ENCODE measurements at regions not wholly inside any gene's neighbourhood (a gene's known extent, or its start where the extent isn't known, plus 50 kb on each side); places are given as distances from the start of the nearest gene placed in this dataset.

- no peak for TF ChIP-seq CTCF (IDR thresholded peaks at IDR 0.05; ENCODE audit: low read depth, low read length)
Measured at GRCh38 chr3:146685050-146685814, 80.1 kb upstream of the PLSCR5 start.

GRCh38 chr3:146682171-146682570 is 77.0 kb upstream of the PLSCR5 start:
- no peak for TF ChIP-seq CTCF (IDR thresholded peaks at IDR 0.05; ENCODE audit: low read depth, low read length)
- Histone ChIP-seq H3K9me3 (ENCODE audit: severe bottlenecking) (no peaks in the 10 kb centered on the region), H3K27ac (no peak overlapping the region), H3K4me3 (ENCODE audit: low read depth, low read length) (no peak overlapping the region), H3K27me3 (ENCODE audit: insufficient read depth, low read depth, severe bottlenecking) (no peaks in the 10 kb centered on the region), H3K36me3 (no peaks in the 10 kb centered on the region)
- DNase-seq: no peak

More at GRCh38 chr3:146685050-146685814, 80.1 kb upstream of the PLSCR5 start:
- no peak overlapping the region for H3K4me3 ChIP-seq (ENCODE audit: low read depth, low read length)
- no peaks in the 10 kb centered on the region for H3K36me3 ChIP-seq
- H3K27me3 ChIP-seq (ENCODE audit: insufficient read depth, low read depth, severe bottlenecking): no peaks in the 10 kb centered on the region
- H3K27ac ChIP-seq: no peak overlapping the region
- no peaks in the 10 kb centered on the region for H3K9me3 ChIP-seq (ENCODE audit: severe bottlenecking)
- DNase-seq: no peak

GRCh38 chr3:146680617-146681016 is 75.5 kb upstream of the PLSCR5 start:
- no peak for DNase-seq
- no peak for TF ChIP-seq CTCF (IDR thresholded peaks at IDR 0.05; ENCODE audit: low read depth, low read length)
- Histone ChIP-seq H3K27ac (peak overlapping the region; percentile 4; the same call in 1 of the 2 replicates), H3K27me3 (ENCODE audit: insufficient read depth, low read depth, severe bottlenecking) (no peaks in the 10 kb centered on the region), H3K4me3 (ENCODE audit: low read depth, low read length) (no peak overlapping the region), H3K9me3 (ENCODE audit: severe bottlenecking) (no peaks in the 10 kb centered on the region), H3K36me3 (no peaks in the 10 kb centered on the region)

GRCh38 chr3:146679995-146680394 is 74.8 kb upstream of the PLSCR5 start:
- Histone ChIP-seq H3K27me3 (ENCODE audit: insufficient read depth, low read depth, severe bottlenecking) (no peaks in the 10 kb centered on the region), H3K9me3 (ENCODE audit: severe bottlenecking) (no peaks in the 10 kb centered on the region), H3K27ac (no peak overlapping the region), H3K36me3 (no peaks in the 10 kb centered on the region), H3K4me3 (ENCODE audit: low read depth, low read length) (no peak overlapping the region)
- no peak for TF ChIP-seq CTCF (IDR thresholded peaks at IDR 0.05; ENCODE audit: low read depth, low read length)
- no peak for DNase-seq

- TF ChIP-seq CTCF (IDR thresholded peaks at IDR 0.05; ENCODE audit: low read depth, low read length): no peak
Measured at GRCh38 chr3:146679191-146679590, 74.0 kb upstream of the PLSCR5 start.

GRCh38 chr3:146672941-146673340 is 67.8 kb upstream of the PLSCR5 start:
- no peak for DNase-seq
- Histone ChIP-seq H3K36me3 (no peaks in the 10 kb centered on the region), H3K9me3 (ENCODE audit: severe bottlenecking) (no peaks in the 10 kb centered on the region), H3K4me3 (ENCODE audit: low read depth, low read length) (no peak overlapping the region), H3K27me3 (ENCODE audit: insufficient read depth, low read depth, severe bottlenecking) (no peaks in the 10 kb centered on the region), H3K27ac (no peak overlapping the region)
- no peak for TF ChIP-seq CTCF (IDR thresholded peaks at IDR 0.05; ENCODE audit: low read depth, low read length)

More at GRCh38 chr3:146679191-146679590, 74.0 kb upstream of the PLSCR5 start:
- no peak overlapping the region for H3K27ac ChIP-seq
- no peaks in the 10 kb centered on the region for H3K27me3 ChIP-seq (ENCODE audit: insufficient read depth, low read depth, severe bottlenecking)
- no peak overlapping the region for H3K4me3 ChIP-seq (ENCODE audit: low read depth, low read length)
- H3K9me3 ChIP-seq (ENCODE audit: severe bottlenecking): no peaks in the 10 kb centered on the region
- no peaks in the 10 kb centered on the region for H3K36me3 ChIP-seq
- no peak for DNase-seq
